ENCODE measurements at regions not wholly inside any gene's neighbourhood (a gene's known extent, or its start where the extent isn't known, plus 50 kb on each side); places are given as distances from the start of the nearest gene placed in this dataset.
A peak's percentile ranks its signal among the peaks of the same experiment; 100 is the strongest.

- H3K4me1 ChIP-seq: no peaks in the 10 kb centered on the region
- DNase-seq: no peak
- intact Hi-C loops (cut with DNase I): no loop called here
- no peaks in the 10 kb centered on the region for H3K9me3 ChIP-seq
- H3K27ac ChIP-seq: no peak overlapping the region
- H3K4me3 ChIP-seq: no peak overlapping the region
- no peaks in the 10 kb centered on the region for H3K27me3 ChIP-seq
- no peaks in the 10 kb centered on the region for H3K36me3 ChIP-seq
- ATAC-seq: no peak
- peak; percentile 42 for TF ChIP-seq CTCF (IDR thresholded peaks at IDR 0.05)
These were observed 109.7 kb downstream of the CD8B2 start for GRCh38 chr2:106596844-106597243.

GRCh38 chr2:106599540-106599939, 112.4 kb downstream of the CD8B2 start:
- no peaks in the 10 kb centered on the region for H3K36me3 ChIP-seq
- H3K27ac ChIP-seq: no peak overlapping the region
- no peaks in the 10 kb centered on the region for H3K4me1 ChIP-seq
- H3K27me3 ChIP-seq: no peaks in the 10 kb centered on the region
- intact Hi-C loops (cut with DNase I): no loop called here
- no peak overlapping the region for H3K4me3 ChIP-seq
- no peak for TF ChIP-seq CTCF (IDR thresholded peaks at IDR 0.05)
- DNase-seq (no peak), ATAC-seq (no peak)
- H3K9me3 ChIP-seq: no peaks in the 10 kb centered on the region

- no peaks in the 10 kb centered on the region for H3K36me3 ChIP-seq
- no peaks in the 10 kb centered on the region for H3K27me3 ChIP-seq
- no peak overlapping the region for H3K4me3 ChIP-seq
- no peak overlapping the region for H3K27ac ChIP-seq
- DNase-seq: no peak
- H3K4me1 ChIP-seq: no peaks in the 10 kb centered on the region
- no peak for ATAC-seq
- H3K9me3 ChIP-seq: no peaks in the 10 kb centered on the region
- intact Hi-C loops (cut with DNase I): no loop called here
- TF ChIP-seq CTCF (IDR thresholded peaks at IDR 0.05): no peak
These were observed 114.9 kb downstream of the CD8B2 start for GRCh38 chr2:106602042-106602441.

- H3K4me1 ChIP-seq: no peaks in the 10 kb centered on the region
- H3K36me3 ChIP-seq: no peaks in the 10 kb centered on the region
- H3K27ac ChIP-seq: no peak overlapping the region
- H3K27me3 ChIP-seq: no peaks in the 10 kb centered on the region
- H3K9me3 ChIP-seq: no peaks in the 10 kb centered on the region
- intact Hi-C loops (cut with DNase I): no loop called here
- no peak overlapping the region for H3K4me3 ChIP-seq
- DNase-seq (no peak), ATAC-seq (no peak)
- TF ChIP-seq CTCF (IDR thresholded peaks at IDR 0.05): no peak
These were observed 119.5 kb downstream of the CD8B2 start for GRCh38 chr2:106606652-106607051.

GRCh38 chr2:106607371-106607770, 120.2 kb downstream of the CD8B2 start:
- no peaks in the 10 kb centered on the region for H3K4me1 ChIP-seq
- ATAC-seq (no peak), DNase-seq (no peak)
- no peaks in the 10 kb centered on the region for H3K27me3 ChIP-seq
- no peak for TF ChIP-seq CTCF (IDR thresholded peaks at IDR 0.05)
- intact Hi-C loops (cut with DNase I): no loop called here
- no peak overlapping the region for H3K4me3 ChIP-seq
- no peaks in the 10 kb centered on the region for H3K9me3 ChIP-seq
- H3K36me3 ChIP-seq: no peaks in the 10 kb centered on the region
- no peak overlapping the region for H3K27ac ChIP-seq

- no peaks in the 10 kb centered on the region for H3K4me1 ChIP-seq
- no peaks in the 10 kb centered on the region for H3K27me3 ChIP-seq
- DNase-seq: no peak
- H3K4me3 ChIP-seq: no peak overlapping the region
- intact Hi-C loops (cut with DNase I): no loop called here
- no peak for TF ChIP-seq CTCF (IDR thresholded peaks at IDR 0.05)
- H3K9me3 ChIP-seq: no peaks in the 10 kb centered on the region
- no peak overlapping the region for H3K27ac ChIP-seq
- H3K36me3 ChIP-seq: no peaks in the 10 kb centered on the region
- ATAC-seq: no peak
These were observed 122.6 kb downstream of the CD8B2 start for GRCh38 chr2:106609780-106610179.
